Fibroblast of lung (primary cell): ENCODE measurements at regions not wholly inside any gene's neighbourhood (a gene's known extent, or its start where the extent isn't known, plus 50 kb on each side); places are given as distances from the start of the nearest gene placed in this dataset.

Experiments used
- DNase-seq, 2 donors: peaks; one replicate each; pipeline versions ENCODE4 v3.0.0 to v3.0.0-alpha.2; 2010; ENCODE audit warnings: low read depth in 2 of 2
- H2AFZ ChIP-seq: 2 replicates; pipeline ENCODE4 v1.5.1; 2012; ENCODE audit warnings: low read length, control low read depth, inconsistent platforms
- H3K27ac ChIP-seq: 2 replicates; pipeline ENCODE4 v1.5.1; 2011; ENCODE audit warnings: low read length, control low read depth; ENCODE audit not compliant: insufficient read depth
- H3K27me3 ChIP-seq: 2 replicates; pipeline ENCODE4 v1.5.1; 2011; ENCODE audit warnings: mild to moderate bottlenecking, low read length; ENCODE audit not compliant: control insufficient read depth, insufficient read depth
- H3K36me3 ChIP-seq: 2 replicates; pipeline ENCODE4 v1.5.1; 2011; ENCODE audit warnings: low read length; ENCODE audit not compliant: control insufficient read depth, insufficient read depth
- H3K4me1 ChIP-seq: 2 replicates; pipeline ENCODE4 v1.5.1; 2011; ENCODE audit warnings: low read length; ENCODE audit not compliant: control insufficient read depth, insufficient read depth; ENCODE audit errors: extremely low read depth
- H3K4me2 ChIP-seq: 2 replicates; pipeline ENCODE4 v1.5.1; 2011; ENCODE audit warnings: low read length, control low read depth; ENCODE audit not compliant: insufficient read depth; ENCODE audit errors: extremely low read depth
- H3K4me3 ChIP-seq, 4 experiments: fragments of 200-600 bp in 1 of 4; sonication (generic) in 1 of 4; replicated peaks in 1 of 4; 2 replicates each; pipeline ENCODE4 v1.5.1; 2011 to 2016; ENCODE audit warnings: low read length in 4 of 4, low read depth in 3 of 4, mild to moderate bottlenecking in 3 of 4, control low read depth in 2 of 4, inconsistent platforms in 1 of 4, mixed read lengths in 1 of 4; ENCODE audit not compliant: insufficient read depth in 1 of 4; ENCODE audit errors: control extremely low read depth in 1 of 4
- H3K79me2 ChIP-seq: 2 replicates; pipeline ENCODE4 v1.5.1; 2012; ENCODE audit warnings: mild to moderate bottlenecking, low read length, inconsistent platforms; ENCODE audit not compliant: control insufficient read depth, insufficient read depth
- H3K9ac ChIP-seq: 2 replicates; pipeline ENCODE4 v1.5.1; 2011; ENCODE audit warnings: mild to moderate bottlenecking, low read length, control low read depth; ENCODE audit not compliant: insufficient read depth
- H3K9me3 ChIP-seq: 2 replicates; pipeline ENCODE4 v1.5.1; 2012; ENCODE audit warnings: low read depth, low read length; ENCODE audit not compliant: control insufficient read depth, insufficient read depth
- H4K20me1 ChIP-seq: 2 replicates; pipeline ENCODE4 v1.5.1; 2011; ENCODE audit warnings: low read length; ENCODE audit not compliant: control insufficient read depth, insufficient read depth; ENCODE audit errors: extremely low read depth
- EZH2 ChIP-seq: IDR thresholded peaks from 2 replicates; pipeline ENCODE4 v1.5.1; 2012; ENCODE audit warnings: low read length, control low read depth, mild to moderate bottlenecking; ENCODE audit errors: missing control alignments
- TF ChIP-seq, protein P1 (sequence below), 2 donors: IDR thresholded peaks in 1 of 2; conservative IDR thresholded peaks in 1 of 2; 1 replicate in 1 of 2; 2 replicates in 1 of 2; pipeline ENCODE4 v1.5.1; 2011 to 2012; ENCODE audit warnings: low read length in 2 of 2, control low read depth in 1 of 2, inconsistent platforms in 1 of 2, low read depth in 1 of 2, mild to moderate bottlenecking in 1 of 2

DNA sequence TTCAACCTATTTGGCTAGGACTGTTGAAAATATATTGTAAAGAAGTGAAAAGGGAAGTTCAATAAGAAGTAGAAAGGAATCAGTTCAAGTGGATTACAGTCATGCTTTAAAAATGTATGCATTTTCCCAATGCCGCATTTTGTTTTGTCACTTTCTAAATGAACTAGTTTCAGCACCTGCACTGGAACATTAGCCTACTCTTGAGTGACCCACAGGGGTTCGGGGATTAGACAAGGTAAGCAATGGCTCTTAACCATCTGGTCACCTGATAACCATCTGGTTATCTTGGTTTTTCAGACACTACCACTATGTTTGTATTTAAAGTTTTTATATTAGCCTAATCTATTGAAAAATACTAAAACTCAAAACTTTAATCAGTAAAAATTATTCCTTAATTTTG is 97.6 kb downstream of the CD164 start:
- H3K4me2 ChIP-seq = no peak overlapping the region
- no peaks in the 10 kb centered on the region for H3K79me2 ChIP-seq
- no peak overlapping the region for H3K4me3 ChIP-seq
- no peaks in the 10 kb centered on the region for H3K27me3 ChIP-seq
- H3K9ac ChIP-seq = no peak overlapping the region
- H3K9me3 ChIP-seq = no peaks in the 10 kb centered on the region
- no peak overlapping the region for H2AFZ ChIP-seq
- no peak overlapping the region for H3K27ac ChIP-seq
- H3K4me1 ChIP-seq = no peaks in the 10 kb centered on the region
- H4K20me1 ChIP-seq = no peaks in the 10 kb centered on the region
- no peak for DNase-seq
- TF ChIP-seq, protein P1, sequence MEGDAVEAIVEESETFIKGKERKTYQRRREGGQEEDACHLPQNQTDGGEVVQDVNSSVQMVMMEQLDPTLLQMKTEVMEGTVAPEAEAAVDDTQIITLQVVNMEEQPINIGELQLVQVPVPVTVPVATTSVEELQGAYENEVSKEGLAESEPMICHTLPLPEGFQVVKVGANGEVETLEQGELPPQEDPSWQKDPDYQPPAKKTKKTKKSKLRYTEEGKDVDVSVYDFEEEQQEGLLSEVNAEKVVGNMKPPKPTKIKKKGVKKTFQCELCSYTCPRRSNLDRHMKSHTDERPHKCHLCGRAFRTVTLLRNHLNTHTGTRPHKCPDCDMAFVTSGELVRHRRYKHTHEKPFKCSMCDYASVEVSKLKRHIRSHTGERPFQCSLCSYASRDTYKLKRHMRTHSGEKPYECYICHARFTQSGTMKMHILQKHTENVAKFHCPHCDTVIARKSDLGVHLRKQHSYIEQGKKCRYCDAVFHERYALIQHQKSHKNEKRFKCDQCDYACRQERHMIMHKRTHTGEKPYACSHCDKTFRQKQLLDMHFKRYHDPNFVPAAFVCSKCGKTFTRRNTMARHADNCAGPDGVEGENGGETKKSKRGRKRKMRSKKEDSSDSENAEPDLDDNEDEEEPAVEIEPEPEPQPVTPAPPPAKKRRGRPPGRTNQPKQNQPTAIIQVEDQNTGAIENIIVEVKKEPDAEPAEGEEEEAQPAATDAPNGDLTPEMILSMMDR (conservative IDR thresholded peaks at IDR 0.05 in 1 of 2, IDR thresholded peaks at IDR 0.05 in 1 of 2; ENCODE audit: low read depth in 1 of 2, low read length in 2 of 2) = no peak
- TF ChIP-seq EZH2 = no peak
- H3K36me3 ChIP-seq = no peaks in the 10 kb centered on the region

DNA sequence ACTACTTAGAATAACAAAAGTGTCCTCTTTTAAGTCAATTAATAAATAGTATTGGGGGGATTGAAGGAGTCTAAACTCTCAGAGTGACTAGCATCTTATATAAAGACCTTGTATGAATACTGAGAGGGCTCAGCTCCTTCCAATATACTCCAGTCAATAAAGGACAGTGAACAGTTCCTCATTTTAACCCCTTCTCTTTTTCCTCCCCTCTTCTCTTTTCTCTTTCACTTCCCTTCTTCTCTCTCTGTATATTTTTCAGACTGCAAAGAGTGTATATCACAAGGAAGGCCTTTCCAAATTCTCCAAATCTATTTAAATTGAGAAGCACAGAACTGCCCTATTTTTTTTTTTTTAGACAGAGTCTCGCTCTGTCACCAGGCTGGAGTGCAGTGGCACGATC is 99.5 kb downstream of the CD164 start:
- Histone ChIP-seq H3K4me1 (no peaks in the 10 kb centered on the region), H3K36me3 (no peaks in the 10 kb centered on the region), H2AFZ (no peak overlapping the region), H3K4me3 (no peak overlapping the region), H3K79me2 (no peaks in the 10 kb centered on the region), H4K20me1 (no peaks in the 10 kb centered on the region), H3K9me3 (no peaks in the 10 kb centered on the region), H3K27ac (no peak overlapping the region), H3K27me3 (no peaks in the 10 kb centered on the region), H3K9ac (no peak overlapping the region), H3K4me2 (no peak overlapping the region)
- TF ChIP-seq, protein P1 (conservative IDR thresholded peaks at IDR 0.05 in 1 of 2, IDR thresholded peaks at IDR 0.05 in 1 of 2; ENCODE audit: low read depth in 1 of 2, low read length in 2 of 2) = no peak
- TF ChIP-seq EZH2 = no peak
- no peak for DNase-seq

DNA sequence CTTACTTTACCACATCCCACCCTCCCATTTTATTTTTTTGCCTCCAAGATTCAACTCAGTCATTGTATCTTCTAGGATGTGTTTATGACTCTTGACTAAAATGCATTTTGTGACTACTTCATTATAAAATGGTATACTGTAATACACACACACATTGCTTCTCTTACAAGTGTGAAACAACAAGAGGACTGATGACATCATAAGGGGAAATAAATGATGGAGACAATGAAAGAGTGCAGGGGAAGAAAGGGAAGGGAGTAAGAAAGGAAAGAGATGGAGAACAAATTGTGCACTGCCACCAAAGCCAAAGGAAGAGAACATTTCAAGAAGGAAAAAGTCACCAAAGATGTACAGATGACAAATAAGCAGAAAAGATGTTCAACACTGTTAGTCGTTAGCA is 102.6 kb downstream of the CD164 start:
- H3K36me3 ChIP-seq = no peaks in the 10 kb centered on the region
- H3K9ac ChIP-seq = no peak overlapping the region
- H4K20me1 ChIP-seq = no peaks in the 10 kb centered on the region
- no peaks in the 10 kb centered on the region for H3K79me2 ChIP-seq
- H2AFZ ChIP-seq = no peak overlapping the region
- TF ChIP-seq, protein P1 (conservative IDR thresholded peaks at IDR 0.05 in 1 of 2, IDR thresholded peaks at IDR 0.05 in 1 of 2; ENCODE audit: low read depth in 1 of 2, low read length in 2 of 2) = no peak
- no peak for TF ChIP-seq EZH2
- H3K4me1 ChIP-seq = no peaks in the 10 kb centered on the region
- no peak for DNase-seq
- no peak overlapping the region for H3K4me3 ChIP-seq
- no peak overlapping the region for H3K27ac ChIP-seq
- no peaks in the 10 kb centered on the region for H3K9me3 ChIP-seq
- H3K27me3 ChIP-seq = no peaks in the 10 kb centered on the region
- H3K4me2 ChIP-seq = no peak overlapping the region
